RWPE2 (cell line): ENCODE measurements at regions not wholly inside any gene's neighbourhood (a gene's known extent, or its start where the extent isn't known, plus 50 kb on each side); places are given as distances from the start of the nearest gene placed in this dataset.

ENCODE experiments used
- ATAC-seq: fragments of 200-7000 bp; cut with Tn5 transposase; 3 replicates; pipeline ENCODE4 v1.9.1; 2021; ENCODE audit warnings: low read depth
- DNase-seq: peaks from one replicate; pipeline ENCODE4 v3.0.0-alpha.2; 2020; ENCODE audit warnings: low spot score
- H3K27ac ChIP-seq: fragments of 450-650 bp; 2 replicates; pipeline ENCODE4 v1.5.1; 2017; ENCODE audit warnings: mild to moderate bottlenecking; ENCODE audit not compliant: poor library complexity, severe bottlenecking
- H3K27me3 ChIP-seq: fragments of 250-450 bp; sonication (Bioruptor Pico); 2 replicates; pipeline ENCODE4 v1.5.1; 2021; ENCODE audit warnings: mild to moderate bottlenecking, moderate library complexity; ENCODE audit not compliant: insufficient read depth, poor library complexity, severe bottlenecking
- H3K36me3 ChIP-seq: fragments of 250-450 bp; sonication (Bioruptor Pico); 2 replicates; pipeline ENCODE4 v1.5.1; 2020; ENCODE audit warnings: low read depth, mild to moderate bottlenecking, moderate library complexity
- H3K4me1 ChIP-seq: fragments of 250-450 bp; sonication (Bioruptor Pico); 2 replicates; pipeline ENCODE4 v1.5.1; 2021; ENCODE audit warnings: mild to moderate bottlenecking, moderate library complexity; ENCODE audit not compliant: insufficient read depth, poor library complexity, severe bottlenecking
- H3K4me3 ChIP-seq: fragments of 250-450 bp; sonication (Bioruptor Pico); 2 replicates; pipeline ENCODE4 v1.5.1; 2021; ENCODE audit warnings: mild to moderate bottlenecking, moderate library complexity; ENCODE audit not compliant: severe bottlenecking
- H3K9me3 ChIP-seq: fragments of 250-450 bp; sonication (Bioruptor Pico); 2 replicates; pipeline ENCODE4 v1.5.1; 2021; ENCODE audit warnings: mild to moderate bottlenecking, moderate library complexity; ENCODE audit not compliant: severe bottlenecking
- CTCF ChIP-seq: fragments of 450-650 bp; IDR thresholded peaks from one replicate; pipeline ENCODE4 v1.5.1; 2017; ENCODE audit warnings: mild to moderate bottlenecking, moderate library complexity; ENCODE audit not compliant: poor library complexity, severe bottlenecking

GRCh38 chr4:163755013-163755412, 260.5 kb downstream of the TMA16 start:
- no peaks in the 10 kb centered on the region for H3K36me3 ChIP-seq
- H3K27ac ChIP-seq: no peak overlapping the region
- H3K27me3 ChIP-seq: no peaks in the 10 kb centered on the region
- no peaks in the 10 kb centered on the region for H3K4me1 ChIP-seq
- no peak overlapping the region for H3K4me3 ChIP-seq
- DNase-seq: no peak
- TF ChIP-seq CTCF: peak; percentile 74
- H3K9me3 ChIP-seq: no peaks in the 10 kb centered on the region
- ATAC-seq: peak; percentile 58; the same call in 2 of the 3 replicates

- Histone ChIP-seq H3K27me3 (no peaks in the 10 kb centered on the region), H3K9me3 (no peaks in the 10 kb centered on the region), H3K4me3 (no peak overlapping the region), H3K4me1 (no peaks in the 10 kb centered on the region), H3K36me3 (no peaks in the 10 kb centered on the region), H3K27ac (no peak overlapping the region)
- DNase-seq (no peak), ATAC-seq (no peak)
- TF ChIP-seq CTCF: no peak
These were observed 262.7 kb downstream of the TMA16 start for GRCh38 chr4:163757219-163757618.

GRCh38 chr4:163758032-163758431, 263.5 kb downstream of the TMA16 start:
- DNase-seq: no peak
- no peaks in the 10 kb centered on the region for H3K27me3 ChIP-seq
- no peaks in the 10 kb centered on the region for H3K9me3 ChIP-seq
- H3K4me1 ChIP-seq: no peaks in the 10 kb centered on the region
- no peak overlapping the region for H3K27ac ChIP-seq
- no peaks in the 10 kb centered on the region for H3K36me3 ChIP-seq
- ATAC-seq: no peak
- no peak overlapping the region for H3K4me3 ChIP-seq
- TF ChIP-seq CTCF: no peak

- no peak for TF ChIP-seq CTCF
- H3K9me3 ChIP-seq: no peaks in the 10 kb centered on the region
- H3K27ac ChIP-seq: no peak overlapping the region
- no peak for ATAC-seq
- no peaks in the 10 kb centered on the region for H3K27me3 ChIP-seq
- H3K4me3 ChIP-seq: no peak overlapping the region
- no peak for DNase-seq
- H3K4me1 ChIP-seq: no peaks in the 10 kb centered on the region
- H3K36me3 ChIP-seq: no peaks in the 10 kb centered on the region
These were observed 268.3 kb downstream of the TMA16 start for GRCh38 chr4:163762741-163763140.

- Histone ChIP-seq H3K27me3 (no peaks in the 10 kb centered on the region), H3K4me1 (no peaks in the 10 kb centered on the region), H3K9me3 (no peaks in the 10 kb centered on the region), H3K4me3 (no peak overlapping the region), H3K36me3 (no peaks in the 10 kb centered on the region), H3K27ac (no peak overlapping the region)
- DNase-seq (no peak), ATAC-seq (0 out of 3 replicates have a peak, but pooled peaks have one; percentile 23)
- no peak for TF ChIP-seq CTCF
These were observed 270.1 kb downstream of the TMA16 start for GRCh38 chr4:163764569-163764968.
